HCT116 (cell line): ENCODE measurements at regions not wholly inside any gene's neighbourhood (a gene's known extent, or its start where the extent isn't known, plus 50 kb on each side); places are given as distances from the start of the nearest gene placed in this dataset.
"Not testable (repeated sequence)": the region's sequence is repeated elsewhere in the genome, so short reads cannot be mapped to it uniquely, and the experiment has no call there.

Source experiments
- ATF3 ChIP-seq: IDR thresholded peaks from 2 replicates; pipeline ENCODE4 v1.6.1; 2012
- CTCF ChIP-seq, 3 experiments: fragments of 200-600 bp in 1 of 3; sonication (generic) in 1 of 3; IDR thresholded peaks in 2 of 3; conservative IDR thresholded peaks in 1 of 3; 2 replicates each; pipeline ENCODE4 v1.5.1; 2012 to 2017; ENCODE audit warnings: low read depth in 2 of 3, low read length in 2 of 3, antibody characterized with exemption in 1 of 3, borderline replicate concordance in 1 of 3, control low read depth in 1 of 3, mild to moderate bottlenecking in 1 of 3, mixed read lengths in 1 of 3, mixed run types in 1 of 3, moderate library complexity in 1 of 3; ENCODE audit not compliant: insufficient read depth in 1 of 3
- ELF1 ChIP-seq: IDR thresholded peaks from 2 replicates; pipeline ENCODE4 v1.6.1; 2012; ENCODE audit warnings: low read depth, borderline replicate concordance
- EZH2 ChIP-seq: fragments of 200-600 bp; sonication (generic); IDR thresholded peaks from 2 replicates; pipeline ENCODE4 v1.6.1; 2017; ENCODE audit warnings: antibody characterized with exemption, mixed run types
- EZH2phosphoT487 ChIP-seq: fragments of 200-600 bp; IDR thresholded peaks from 2 replicates; pipeline ENCODE4 v1.6.1; 2018; ENCODE audit warnings: antibody characterized with exemption, borderline replicate concordance
- MAX ChIP-seq: IDR thresholded peaks from 2 replicates; pipeline ENCODE4 v1.6.1; 2012
- POLR2A ChIP-seq: IDR thresholded peaks from 2 replicates; pipeline ENCODE4 v1.7.0; 2011; ENCODE audit warnings: borderline replicate concordance; ENCODE audit not compliant: insufficient read depth, insufficient read length; ENCODE audit errors: extremely low read depth
- POLR2AphosphoS5 ChIP-seq: IDR thresholded peaks from 2 replicates; pipeline ENCODE4 v1.6.1; 2011; ENCODE audit warnings: mild to moderate bottlenecking, low read depth, low read length, moderate library complexity
- RAD21 ChIP-seq: IDR thresholded peaks from 2 replicates; pipeline ENCODE4 v1.6.1; 2012; ENCODE audit warnings: low read depth, mild to moderate bottlenecking
- SIN3A ChIP-seq: IDR thresholded peaks from 2 replicates; pipeline ENCODE4 v1.6.1; 2012; ENCODE audit warnings: low read depth
- TCF7L2 ChIP-seq: IDR thresholded peaks from 2 replicates; pipeline ENCODE4 v1.7.0; 2011; ENCODE audit warnings: borderline replicate concordance, inconsistent platforms; ENCODE audit not compliant: insufficient read depth, insufficient read length; ENCODE audit errors: extremely low read depth
- YY1 ChIP-seq: IDR thresholded peaks from 2 replicates; pipeline ENCODE4 v1.6.1; 2011; ENCODE audit warnings: low read length, low read depth, moderate library complexity, mild to moderate bottlenecking; ENCODE audit not compliant: insufficient replicate concordance; ENCODE audit errors: extremely low read depth
- ZNF274 ChIP-seq: fragments of 200-500 bp; sonication (Bioruptor generic); IDR thresholded peaks from 2 replicates; pipeline ENCODE4 v1.6.1; 2014; ENCODE audit warnings: mild to moderate bottlenecking, low read depth, low read length, inconsistent platforms
- TF ChIP-seq, protein P1 (sequence below): IDR thresholded peaks from 2 replicates; pipeline ENCODE4 v1.6.1; 2012; ENCODE audit warnings: low read depth

DNA sequence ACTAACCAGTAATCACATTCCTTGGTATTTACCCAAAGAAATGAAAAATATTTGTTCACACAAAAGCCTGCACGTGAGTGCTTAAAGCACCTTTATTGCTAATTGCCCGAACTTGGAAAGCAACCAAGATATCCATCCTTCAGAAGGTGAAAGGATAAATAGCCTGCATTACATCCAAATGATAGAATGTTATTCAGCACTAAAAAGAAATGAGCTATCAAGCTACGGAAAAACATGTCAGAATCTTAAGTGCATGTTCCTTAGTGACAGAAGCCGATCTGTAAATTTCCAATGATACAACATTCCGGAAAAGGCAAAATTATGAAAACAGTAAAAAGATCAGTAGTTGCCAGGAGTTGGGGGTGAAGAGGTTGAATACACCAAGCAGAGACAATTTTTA lies 672.4 kb downstream of the TRIB2 start:
- not testable (repeated sequence) for TF ChIP-seq POLR2A; CTCF (IDR thresholded peaks at IDR 0.05 in 2 of 3, conservative IDR thresholded peaks at IDR 0.05 in 1 of 3; ENCODE audit: borderline replicate concordance in 1 of 3, insufficient read depth in 1 of 3, low read depth in 2 of 3, low read length in 2 of 3); ZNF274; ELF1; TCF7L2; RAD21; YY1; EZH2; POLR2AphosphoS5; MAX; EZH2phosphoT487; ATF3; SIN3A
- TF ChIP-seq, protein P1, sequence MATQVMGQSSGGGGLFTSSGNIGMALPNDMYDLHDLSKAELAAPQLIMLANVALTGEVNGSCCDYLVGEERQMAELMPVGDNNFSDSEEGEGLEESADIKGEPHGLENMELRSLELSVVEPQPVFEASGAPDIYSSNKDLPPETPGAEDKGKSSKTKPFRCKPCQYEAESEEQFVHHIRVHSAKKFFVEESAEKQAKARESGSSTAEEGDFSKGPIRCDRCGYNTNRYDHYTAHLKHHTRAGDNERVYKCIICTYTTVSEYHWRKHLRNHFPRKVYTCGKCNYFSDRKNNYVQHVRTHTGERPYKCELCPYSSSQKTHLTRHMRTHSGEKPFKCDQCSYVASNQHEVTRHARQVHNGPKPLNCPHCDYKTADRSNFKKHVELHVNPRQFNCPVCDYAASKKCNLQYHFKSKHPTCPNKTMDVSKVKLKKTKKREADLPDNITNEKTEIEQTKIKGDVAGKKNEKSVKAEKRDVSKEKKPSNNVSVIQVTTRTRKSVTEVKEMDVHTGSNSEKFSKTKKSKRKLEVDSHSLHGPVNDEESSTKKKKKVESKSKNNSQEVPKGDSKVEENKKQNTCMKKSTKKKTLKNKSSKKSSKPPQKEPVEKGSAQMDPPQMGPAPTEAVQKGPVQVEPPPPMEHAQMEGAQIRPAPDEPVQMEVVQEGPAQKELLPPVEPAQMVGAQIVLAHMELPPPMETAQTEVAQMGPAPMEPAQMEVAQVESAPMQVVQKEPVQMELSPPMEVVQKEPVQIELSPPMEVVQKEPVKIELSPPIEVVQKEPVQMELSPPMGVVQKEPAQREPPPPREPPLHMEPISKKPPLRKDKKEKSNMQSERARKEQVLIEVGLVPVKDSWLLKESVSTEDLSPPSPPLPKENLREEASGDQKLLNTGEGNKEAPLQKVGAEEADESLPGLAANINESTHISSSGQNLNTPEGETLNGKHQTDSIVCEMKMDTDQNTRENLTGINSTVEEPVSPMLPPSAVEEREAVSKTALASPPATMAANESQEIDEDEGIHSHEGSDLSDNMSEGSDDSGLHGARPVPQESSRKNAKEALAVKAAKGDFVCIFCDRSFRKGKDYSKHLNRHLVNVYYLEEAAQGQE, result not testable (repeated sequence)
